T1000 (cell line): ENCODE measurements at regions not wholly inside any gene's neighbourhood (a gene's known extent, or its start where the extent isn't known, plus 50 kb on each side); places are given as distances from the start of the nearest gene placed in this dataset.
"Not testable (repeated sequence)": the region's sequence is repeated elsewhere in the genome, so short reads cannot be mapped to it uniquely, and the experiment has no call there.

Experiments
- DNase-seq: peaks from one replicate; lab custom pipeline; 2025; ENCODE audit warnings: mixed read lengths; lab: John Stamatoyannopoulos, UW

GRCh38 chr9:81002242-81002641, 687.1 kb downstream of the TLE1 start:
- no peak for DNase-seq

- peak; percentile 48 for DNase-seq
Observed at GRCh38 chr9:80995759-80996158, 693.6 kb downstream of the TLE1 start.

GRCh38 chr9:80994892-80995291, 694.5 kb downstream of the TLE1 start:
- no peak for DNase-seq

GRCh38 chr9:80985595-80985994, 703.8 kb downstream of the TLE1 start:
- not testable (repeated sequence) for DNase-seq

GRCh38 chr9:80976403-80976802, 712.9 kb downstream of the TLE1 start:
- DNase-seq, result no peak

GRCh38 chr9:80970377-80970776, 719.0 kb downstream of the TLE1 start:
- not testable (repeated sequence) for DNase-seq

- no peak for DNase-seq
Observed at GRCh38 chr9:80968611-80969010, 720.7 kb downstream of the TLE1 start.

- no peak for DNase-seq
Observed at GRCh38 chr9:80964914-80965313, 724.4 kb downstream of the TLE1 start.

- DNase-seq, result no peak
Observed at GRCh38 chr9:80964374-80964773, 725.0 kb downstream of the TLE1 start.

- DNase-seq, result no peak
Observed at GRCh38 chr9:80957801-80958200, 731.5 kb downstream of the TLE1 start.

- DNase-seq, result no peak
Observed at GRCh38 chr9:80954521-80954920, 734.8 kb downstream of the TLE1 start.

- no peak for DNase-seq
Observed at GRCh38 chr9:80952363-80952922, 736.9 kb downstream of the TLE1 start.

GRCh38 chr9:80951675-80952074, 737.7 kb downstream of the TLE1 start:
- no peak for DNase-seq

- no peak for DNase-seq
Observed at GRCh38 chr9:80948876-80949275, 740.5 kb downstream of the TLE1 start.

- no peak for DNase-seq
Observed at GRCh38 chr9:80948066-80948465, 741.3 kb downstream of the TLE1 start.

GRCh38 chr9:80946496-80947170, 742.7 kb downstream of the TLE1 start:
- DNase-seq, result no peak

- no peak for DNase-seq
Observed at GRCh38 chr9:80945436-80945835, 743.9 kb downstream of the TLE1 start.

GRCh38 chr9:80937645-80938044, 751.7 kb downstream of the TLE1 start:
- DNase-seq, result no peak

GRCh38 chr9:80934095-80934494, 755.3 kb downstream of the TLE1 start:
- DNase-seq, result no peak

- no peak for DNase-seq
Observed at GRCh38 chr9:80932947-80933780, 756.2 kb downstream of the TLE1 start.

- DNase-seq, result no peak
Observed at GRCh38 chr9:80932181-80932580, 757.2 kb downstream of the TLE1 start.

GRCh38 chr9:80931163-80931562, 758.2 kb downstream of the TLE1 start:
- DNase-seq, result no peak

- no peak for DNase-seq
Observed at GRCh38 chr9:80928697-80929096, 760.6 kb downstream of the TLE1 start.
